Activated CD4-positive, alpha-beta memory T cell treated with anti-CD3 and anti-CD28 coated beads for 36 hours (primary cell): ENCODE measurements at regions not wholly inside any gene's neighbourhood (a gene's known extent, or its start where the extent isn't known, plus 50 kb on each side); places are given as distances from the start of the nearest gene placed in this dataset.

Experiments
- CTCF ChIA-PET: fragments of 350-600 bp; sonication (Branson Sonifier 250); formaldehyde crosslinking; loops from one replicate; lab custom pipeline; 2021; ENCODE audit warnings: antibody characterized with exemption, inconsistent platforms; lab: Charles Lee
- POLR2A ChIA-PET: fragments of 350-600 bp; sonication (Branson Sonifier 250); formaldehyde crosslinking; loops from one replicate; lab custom pipeline; 2021; ENCODE audit warnings: antibody characterized with exemption; lab: Charles Lee
- DNase-seq: peaks from one replicate; pipeline ENCODE4 v3.0.0-alpha.2; 2020
- H3K27ac Mint-ChIP-seq: one replicate; pipeline ENCODE4 v1.8.0; 2021; ENCODE audit warnings: mixed read lengths
- H3K27me3 Mint-ChIP-seq: one replicate; pipeline ENCODE4 v1.8.0; 2021; ENCODE audit warnings: mixed read lengths
- H3K36me3 Mint-ChIP-seq: one replicate; pipeline ENCODE4 v1.8.0; 2021; ENCODE audit warnings: mixed read lengths
- H3K4me1 Mint-ChIP-seq: one replicate; pipeline ENCODE4 v1.8.0; 2021; ENCODE audit warnings: low read depth, mixed read lengths
- H3K4me3 Mint-ChIP-seq: one replicate; pipeline ENCODE4 v1.8.0; 2021; ENCODE audit warnings: mild to moderate bottlenecking, mixed read lengths
- H3K9me3 Mint-ChIP-seq: one replicate; pipeline ENCODE4 v1.8.0; 2021; ENCODE audit warnings: mixed read lengths
- intact Hi-C: fragments of 100-400 bp; cut with micrococcal nuclease; formaldehyde crosslinking; loops from one replicate; pipeline ENCODE4 v1.15.1; 2023

DNA sequence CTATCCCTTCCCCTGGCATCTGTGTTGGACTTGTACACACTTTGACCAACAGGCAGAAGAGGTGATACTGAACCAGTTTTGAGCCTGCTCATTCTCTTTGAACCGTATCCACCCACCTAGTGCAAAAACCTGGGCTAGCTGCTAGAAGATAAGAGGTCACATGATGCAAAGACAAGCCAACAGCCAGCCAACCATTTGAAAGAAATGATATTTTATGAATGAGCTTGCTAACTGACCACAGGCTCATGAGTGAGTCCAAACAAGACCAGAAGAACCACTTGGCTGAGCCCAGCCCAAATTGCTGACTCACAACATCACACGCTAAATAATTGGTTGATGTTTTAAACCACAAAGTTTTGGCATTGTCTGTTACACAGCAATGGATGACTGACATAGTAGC lies 74.0 kb upstream of the CTNNB1 start:
- Mint-ChIP-seq H3K27ac (no peak overlapping the region), H3K27me3 (peaks cover 3% of the 10 kb centered on the region), H3K4me3 (no peak overlapping the region), H3K9me3 (peaks cover 22% of the 10 kb centered on the region), H3K36me3 (peaks cover 9% of the 10 kb centered on the region), H3K4me1 (no peaks in the 10 kb centered on the region)
- intact Hi-C loops = no loop called here
- DNase-seq = no peak
- CTCF ChIA-PET = no interaction called here
- POLR2A ChIA-PET = no interaction called here

GRCh38 chr3:41126472-41126871 lies 72.8 kb upstream of the CTNNB1 start:
- Mint-ChIP-seq H3K36me3 (peaks cover 10% of the 10 kb centered on the region), H3K4me3 (no peak overlapping the region), H3K27me3 (peaks cover 3% of the 10 kb centered on the region), H3K27ac (no peak overlapping the region), H3K4me1 (no peaks in the 10 kb centered on the region), H3K9me3 (peaks cover 24% of the 10 kb centered on the region)
- CTCF ChIA-PET = interaction anchor here (0.6 to 0.8 kb wide), 2 partner anchors 538 to 657 kb away, joined by 3 to 4 read pairs; no protein-coding TSS in a partner anchor
- POLR2A ChIA-PET = interaction anchor here (1.0 kb wide), 1 partner anchor 12 kb away, joined by 3 read pairs; no protein-coding TSS in a partner anchor
- intact Hi-C loops = no loop called here
- no peak for DNase-seq

DNA sequence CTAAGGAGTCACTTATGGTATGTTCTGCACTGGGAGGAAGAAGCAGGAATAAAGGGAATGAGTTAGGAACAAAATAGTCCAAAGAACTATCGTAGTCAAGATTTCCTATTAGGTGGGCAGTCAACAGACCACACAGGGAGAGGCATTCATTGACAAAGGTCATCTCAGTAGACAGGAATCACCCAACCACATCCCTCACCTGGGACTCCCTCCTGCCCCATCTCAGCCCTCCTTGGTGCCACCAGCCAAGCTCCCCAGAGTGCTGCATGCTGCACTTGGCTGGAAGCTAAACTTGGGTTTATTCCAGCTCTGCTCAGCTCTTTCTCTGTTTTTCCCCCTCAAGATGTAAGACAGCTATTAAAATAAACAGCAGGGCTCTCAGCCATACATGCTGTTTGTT lies 72.3 kb upstream of the CTNNB1 start:
- DNase-seq = no peak
- Mint-ChIP-seq H3K27ac (no peak overlapping the region), H3K4me3 (no peak overlapping the region), H3K27me3 (peaks cover 3% of the 10 kb centered on the region), H3K36me3 (peaks cover 10% of the 10 kb centered on the region), H3K9me3 (peaks cover 24% of the 10 kb centered on the region), H3K4me1 (no peaks in the 10 kb centered on the region)
- CTCF ChIA-PET = interaction anchor here (0.6 kb wide), 1 partner anchor 657 kb away, joined by 3 read pairs; no protein-coding TSS in a partner anchor
- POLR2A ChIA-PET = interaction anchor here (1.0 kb wide), 1 partner anchor 12 kb away, joined by 3 read pairs; no protein-coding TSS in a partner anchor
- intact Hi-C loops = no loop called here

GRCh38 chr3:41127414-41127813 lies 71.9 kb upstream of the CTNNB1 start:
- H3K4me1 Mint-ChIP-seq = no peaks in the 10 kb centered on the region
- H3K27ac Mint-ChIP-seq = no peak overlapping the region
- H3K4me3 Mint-ChIP-seq = no peak overlapping the region
- DNase-seq = no peak
- H3K36me3 Mint-ChIP-seq = peaks cover 10% of the 10 kb centered on the region
- peaks cover 24% of the 10 kb centered on the region for H3K9me3 Mint-ChIP-seq
- CTCF ChIA-PET = no interaction called here
- intact Hi-C loops = no loop called here
- H3K27me3 Mint-ChIP-seq = peaks cover 3% of the 10 kb centered on the region
- POLR2A ChIA-PET = no interaction called here

DNA sequence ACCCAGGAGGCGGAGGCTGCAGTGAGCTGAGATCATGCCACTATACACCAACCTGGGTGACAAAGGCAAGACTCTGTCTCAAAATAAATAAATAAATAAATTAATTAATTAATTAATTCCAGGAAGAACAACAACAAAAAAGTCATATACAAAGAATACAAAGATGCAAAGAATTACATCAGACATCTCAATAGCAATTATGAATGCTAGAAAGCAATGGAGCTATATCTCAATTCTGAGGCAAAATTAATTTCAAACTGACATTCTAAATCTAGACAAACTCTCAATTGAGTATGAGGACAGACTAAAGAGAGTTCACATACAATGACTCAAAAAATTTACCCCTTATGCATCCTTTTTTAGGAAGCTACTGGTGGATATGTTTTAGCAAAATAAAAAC lies 69.6 kb upstream of the CTNNB1 start:
- ChIA-PET CTCF (interaction anchor here (0.9 kb wide), 1 partner anchor 9 kb away, joined by 3 read pairs; no protein-coding TSS in a partner anchor), POLR2A (no interaction called here)
- intact Hi-C loops = no loop called here
- Mint-ChIP-seq H3K4me1 (no peaks in the 10 kb centered on the region), H3K9me3 (peaks cover 24% of the 10 kb centered on the region), H3K27ac (no peak overlapping the region), H3K36me3 (peaks cover 10% of the 10 kb centered on the region), H3K27me3 (peaks cover 3% of the 10 kb centered on the region), H3K4me3 (no peak overlapping the region)
- DNase-seq = no peak

- Mint-ChIP-seq H3K36me3 (peaks cover 6% of the 10 kb centered on the region), H3K4me1 (no peaks in the 10 kb centered on the region), H3K9me3 (peaks cover 20% of the 10 kb centered on the region), H3K27ac (no peak overlapping the region), H3K4me3 (no peak overlapping the region), H3K27me3 (no peaks in the 10 kb centered on the region)
- CTCF ChIA-PET = no interaction called here
- POLR2A ChIA-PET = no interaction called here
- DNase-seq = no peak
- intact Hi-C loops = no loop called here
These were observed 68.1 kb upstream of the CTNNB1 start for GRCh38 chr3:41131224-41131623.

DNA sequence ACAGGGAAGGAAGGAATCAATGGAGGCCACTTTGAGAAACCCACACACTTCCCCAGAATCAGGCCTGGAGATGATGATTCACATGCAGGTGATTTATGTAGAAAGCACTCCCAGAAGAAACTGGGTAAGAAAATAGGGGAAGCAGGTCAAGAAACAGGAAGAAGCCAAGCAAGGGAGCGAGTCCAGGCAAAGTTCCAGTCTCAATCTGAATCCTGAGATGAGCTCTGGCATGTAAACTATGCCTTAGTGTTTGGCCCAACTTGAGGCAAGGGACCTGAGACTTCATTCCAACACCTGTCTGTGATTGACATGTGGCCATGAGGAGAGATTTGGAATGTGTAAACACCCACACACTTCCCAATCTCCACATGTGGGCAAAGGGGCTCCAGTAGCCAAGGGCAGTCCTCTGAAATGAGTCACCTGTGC lies 61.6 kb upstream of the CTNNB1 start:
- ChIA-PET POLR2A (no interaction called here), CTCF (no interaction called here)
- DNase-seq = no peak
- peaks cover 5% of the 10 kb centered on the region for H3K9me3 Mint-ChIP-seq
- H3K36me3 Mint-ChIP-seq = no peaks in the 10 kb centered on the region
- intact Hi-C loops = no loop called here
- peaks cover 3% of the 10 kb centered on the region for H3K27me3 Mint-ChIP-seq
- peaks cover 11% of the 10 kb centered on the region for H3K4me1 Mint-ChIP-seq
- no peak overlapping the region for H3K4me3 Mint-ChIP-seq
- H3K27ac Mint-ChIP-seq = no peak overlapping the region

GRCh38 chr3:41138146-41138545 lies 61.2 kb upstream of the CTNNB1 start:
- ChIA-PET POLR2A (interaction anchor here (0.8 kb wide), 1 partner anchor 12 kb away, joined by 3 read pairs; no protein-coding TSS in a partner anchor), CTCF (interaction anchor here (0.8 kb wide), 1 partner anchor 8 kb away, joined by 3 read pairs; no protein-coding TSS in a partner anchor)
- DNase-seq = no peak
- no peaks in the 10 kb centered on the region for H3K36me3 Mint-ChIP-seq
- no peak overlapping the region for H3K27ac Mint-ChIP-seq
- H3K4me3 Mint-ChIP-seq = no peak overlapping the region
- H3K9me3 Mint-ChIP-seq = peaks cover 5% of the 10 kb centered on the region
- intact Hi-C loops = no loop called here
- H3K27me3 Mint-ChIP-seq = peaks cover 3% of the 10 kb centered on the region
- H3K4me1 Mint-ChIP-seq = peaks cover 11% of the 10 kb centered on the region

GRCh38 chr3:41138601-41139000 lies 60.7 kb upstream of the CTNNB1 start:
- peaks cover 3% of the 10 kb centered on the region for H3K27me3 Mint-ChIP-seq
- intact Hi-C loops = no loop called here
- ChIA-PET POLR2A (interaction anchor here (0.8 kb wide), 1 partner anchor 12 kb away, joined by 3 read pairs; no protein-coding TSS in a partner anchor), CTCF (interaction anchor here (0.8 kb wide), 1 partner anchor 9 kb away, joined by 3 read pairs; no protein-coding TSS in a partner anchor)
- H3K27ac Mint-ChIP-seq = no peak overlapping the region
- no peaks in the 10 kb centered on the region for H3K36me3 Mint-ChIP-seq
- peaks cover 5% of the 10 kb centered on the region for H3K9me3 Mint-ChIP-seq
- no peak for DNase-seq
- no peak overlapping the region for H3K4me3 Mint-ChIP-seq
- H3K4me1 Mint-ChIP-seq = peaks cover 11% of the 10 kb centered on the region

- no peak for DNase-seq
- peaks cover 3% of the 10 kb centered on the region for H3K27me3 Mint-ChIP-seq
- ChIA-PET POLR2A (no interaction called here), CTCF (no interaction called here)
- no peak overlapping the region for H3K27ac Mint-ChIP-seq
- H3K4me1 Mint-ChIP-seq = peaks cover 11% of the 10 kb centered on the region
- H3K9me3 Mint-ChIP-seq = peaks cover 5% of the 10 kb centered on the region
- no peak overlapping the region for H3K4me3 Mint-ChIP-seq
- no peaks in the 10 kb centered on the region for H3K36me3 Mint-ChIP-seq
- intact Hi-C loops = no loop called here
These were observed 59.1 kb upstream of the CTNNB1 start for GRCh38 chr3:41140242-41140641.

DNA sequence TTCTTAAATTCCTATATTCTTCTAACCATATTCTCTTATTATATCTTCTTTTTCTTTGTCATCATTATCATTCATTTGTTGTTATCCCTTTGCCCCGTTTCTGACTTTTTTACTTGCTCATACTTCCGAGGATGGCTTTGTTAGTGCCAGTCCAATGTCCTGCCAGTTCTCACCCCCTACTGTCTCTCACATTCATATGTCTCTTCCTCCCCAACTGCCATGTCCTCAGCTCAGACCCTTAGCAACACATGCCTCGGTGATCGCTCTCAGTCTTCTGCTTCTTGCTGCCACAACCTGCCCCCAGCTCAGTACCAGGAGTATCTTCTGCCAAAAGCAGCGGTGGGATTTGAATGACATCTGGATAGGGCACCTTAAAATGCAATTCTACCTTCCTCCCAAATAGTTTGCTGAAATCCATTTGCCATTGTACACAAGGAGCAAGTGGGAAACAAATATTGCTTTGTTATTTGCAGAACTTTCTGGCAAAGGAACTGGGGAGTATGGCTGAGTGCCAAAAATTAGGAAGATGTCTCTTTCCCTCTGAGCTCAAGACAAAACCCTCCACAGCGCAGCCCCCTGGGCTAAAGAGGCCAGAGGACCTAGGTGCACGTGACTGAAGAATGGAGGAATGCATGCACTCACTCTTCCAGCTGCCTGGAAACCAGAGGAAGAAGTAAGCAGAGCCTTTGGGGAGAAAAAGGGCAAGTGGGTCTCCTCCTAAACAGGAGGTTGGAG lies 57.7 kb upstream of the CTNNB1 start:
- Mint-ChIP-seq H3K4me3 (no peak overlapping the region), H3K27me3 (peaks cover 3% of the 10 kb centered on the region), H3K27ac (no peak overlapping the region), H3K9me3 (peaks cover 10% of the 10 kb centered on the region), H3K4me1 (peaks cover 11% of the 10 kb centered on the region), H3K36me3 (peaks cover 2% of the 10 kb centered on the region)
- ChIA-PET POLR2A (no interaction called here), CTCF (no interaction called here)
- intact Hi-C loops = no loop called here
- DNase-seq = no peak

DNA sequence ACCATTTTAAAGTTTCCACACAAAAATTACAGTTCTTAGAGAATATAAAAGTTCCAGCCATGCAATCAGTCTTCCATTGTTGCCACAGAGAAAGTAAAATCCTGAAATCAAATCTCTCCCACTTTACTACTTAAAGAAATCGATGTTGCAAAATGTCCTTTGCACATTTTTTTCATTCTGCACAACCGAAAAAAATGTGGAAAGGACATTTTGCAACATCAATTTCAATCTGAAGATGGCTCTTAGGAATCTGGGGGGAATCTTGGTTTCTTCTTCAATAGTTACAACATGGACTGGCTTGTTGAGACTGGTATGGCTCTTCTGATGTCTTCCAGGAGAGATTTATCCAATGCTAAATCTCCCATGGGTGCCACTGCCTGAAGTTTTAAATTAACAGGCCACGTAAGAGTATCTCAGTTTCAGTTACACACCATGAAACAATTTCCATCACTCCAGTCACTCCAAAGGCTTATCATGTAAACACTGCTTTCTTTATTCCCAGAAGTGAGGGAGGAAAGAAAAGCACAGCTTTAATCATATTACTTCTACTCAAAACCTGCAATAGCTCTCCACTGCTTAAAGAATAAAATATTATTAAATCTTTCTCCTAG lies 55.8 kb upstream of the CTNNB1 start:
- Mint-ChIP-seq H3K27me3 (peaks cover 3% of the 10 kb centered on the region), H3K27ac (no peak overlapping the region)

More for the DNA sequence above, 55.8 kb upstream of the CTNNB1 start:
- intact Hi-C loops = no loop called here
- H3K36me3 Mint-ChIP-seq = peaks cover 2% of the 10 kb centered on the region
- peaks cover 9% of the 10 kb centered on the region for H3K4me1 Mint-ChIP-seq
- ChIA-PET POLR2A (no interaction called here), CTCF (no interaction called here)
- peaks cover 13% of the 10 kb centered on the region for H3K9me3 Mint-ChIP-seq
- no peak overlapping the region for H3K4me3 Mint-ChIP-seq
- DNase-seq = no peak
